ENCODE measurements at regions not wholly inside any gene's neighbourhood (a gene's known extent, or its start where the extent isn't known, plus 50 kb on each side); places are given as distances from the start of the nearest gene placed in this dataset.
"Not testable (repeated sequence)": the region's sequence is repeated elsewhere in the genome, so short reads cannot be mapped to it uniquely, and the experiment has no call there.

DNA sequence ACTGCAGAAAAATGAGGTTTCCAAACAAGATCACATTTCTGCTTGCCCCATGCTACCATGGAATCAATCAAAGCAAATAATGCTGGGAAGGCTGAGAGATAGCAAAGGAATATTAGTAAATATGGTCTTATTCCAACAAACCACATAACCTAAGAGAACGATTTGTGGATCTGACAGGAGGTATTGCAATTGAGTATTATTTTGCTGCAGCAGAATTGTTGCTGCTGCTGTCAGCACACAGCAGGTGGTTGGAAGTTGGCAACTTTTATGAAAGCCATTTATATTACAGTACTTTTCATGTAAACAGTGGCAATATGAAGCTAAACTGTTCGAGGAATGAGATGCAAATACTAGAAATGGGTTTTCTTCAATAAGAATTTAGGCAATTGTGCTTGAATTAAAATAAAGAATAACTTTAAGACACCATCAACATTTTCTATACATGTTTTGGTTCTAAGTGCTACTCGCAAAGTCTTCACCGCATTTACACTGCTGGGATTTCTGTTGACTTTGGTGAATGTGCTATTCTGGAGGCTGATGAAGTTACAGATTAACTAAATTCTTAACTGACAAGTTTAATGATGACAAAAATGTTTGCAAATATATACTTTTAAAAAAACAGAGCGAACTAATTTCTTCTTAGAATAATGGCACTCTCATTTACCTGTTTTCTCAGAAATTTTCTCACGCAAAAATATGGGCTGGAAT is 1285.7 kb downstream of the CNTNAP5 start:
- no peak for DNase-seq (ENCODE audit: extremely low read depth in 1 of 11, low read depth in 9 of 11, low spot score in 4 of 11)

DNA sequence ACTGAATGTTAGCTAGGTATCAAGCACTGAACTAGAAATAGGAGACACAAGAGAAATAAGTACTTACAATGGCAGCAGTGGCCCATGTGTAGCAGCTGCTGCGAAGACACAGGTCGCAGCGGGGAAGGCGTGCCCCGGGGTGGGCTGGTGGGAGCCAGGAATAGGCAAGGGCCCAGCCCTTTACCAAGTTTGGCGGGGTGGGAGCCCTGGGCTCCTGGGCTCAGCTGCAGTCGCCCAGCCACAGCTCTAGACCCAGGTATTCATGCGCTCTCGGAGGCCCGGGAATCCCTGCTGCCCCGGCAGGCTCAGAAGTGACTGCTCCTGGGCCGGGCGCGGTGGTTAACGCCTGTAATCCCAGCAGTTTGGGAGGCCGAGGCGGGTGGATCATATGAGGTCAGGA is 1287.3 kb downstream of the CNTNAP5 start:
- DNase-seq (ENCODE audit: extremely low read depth in 1 of 11, low read depth in 9 of 11, low spot score in 4 of 11) = no peak

DNA sequence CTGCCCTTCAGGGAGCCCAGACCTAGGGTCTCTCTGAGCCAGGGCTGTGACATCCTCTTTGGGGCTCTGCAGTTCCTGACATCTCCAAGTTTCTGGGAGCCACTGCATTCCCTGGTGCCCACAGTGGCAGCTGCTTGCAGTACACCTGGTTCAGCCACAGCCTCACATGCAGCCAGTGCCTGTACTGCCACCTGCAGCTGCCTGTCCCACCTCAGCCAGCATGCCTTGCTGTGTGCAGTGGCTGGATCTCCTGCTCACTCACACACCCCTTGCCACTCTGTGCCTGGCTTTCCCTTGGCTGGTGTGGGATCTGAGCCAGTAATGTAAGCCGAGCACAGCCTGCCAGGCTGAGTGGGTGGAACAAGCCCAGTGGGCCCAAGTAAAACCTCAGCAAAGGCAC is 1288.7 kb downstream of the CNTNAP5 start:
- DNase-seq (ENCODE audit: extremely low read depth in 1 of 11, low read depth in 9 of 11, low spot score in 4 of 11) = no peak

DNA sequence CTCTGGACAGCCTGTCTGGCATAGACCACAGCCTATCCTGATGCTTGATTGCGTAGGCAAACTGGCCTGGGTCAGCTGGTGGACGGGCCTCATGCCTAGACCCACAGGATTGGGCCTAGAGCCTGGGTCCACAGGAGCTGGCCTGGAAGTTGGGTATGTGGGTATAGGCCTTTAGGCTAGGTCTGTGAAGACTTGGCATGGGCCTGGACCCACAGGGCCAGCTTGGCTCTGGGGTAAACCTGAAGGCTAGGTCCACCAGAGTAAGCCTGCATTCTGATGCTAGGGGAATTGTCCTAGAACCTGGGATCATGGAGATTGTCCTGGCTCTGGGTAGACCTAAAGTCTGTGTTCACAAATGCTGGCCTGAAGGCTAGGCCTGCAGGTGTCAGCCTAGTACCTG is 1293.7 kb downstream of the CNTNAP5 start:
- DNase-seq (ENCODE audit: extremely low read depth in 1 of 11, low read depth in 9 of 11, low spot score in 4 of 11) = no peak

DNA sequence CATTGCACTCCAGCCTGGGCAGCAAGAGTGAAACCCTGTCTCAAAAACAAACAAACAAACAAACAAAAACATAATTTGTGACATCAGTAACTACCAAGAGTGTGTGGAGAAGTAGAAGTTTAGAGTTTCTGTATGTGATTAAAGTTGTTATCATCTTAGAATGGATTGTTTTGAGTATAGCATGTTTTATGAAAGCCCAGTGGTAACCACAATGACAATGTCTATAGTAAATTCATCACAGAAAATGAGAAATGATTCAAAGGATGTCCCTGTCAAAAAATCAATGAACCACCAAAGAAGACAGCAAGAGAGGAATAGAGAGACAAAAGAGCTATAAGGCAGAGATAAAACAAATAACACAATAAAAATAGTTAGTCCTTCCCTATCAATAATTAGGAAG is 1299.2 kb downstream of the CNTNAP5 start:
- no peak for DNase-seq (ENCODE audit: extremely low read depth in 1 of 11, low read depth in 9 of 11, low spot score in 4 of 11)

DNA sequence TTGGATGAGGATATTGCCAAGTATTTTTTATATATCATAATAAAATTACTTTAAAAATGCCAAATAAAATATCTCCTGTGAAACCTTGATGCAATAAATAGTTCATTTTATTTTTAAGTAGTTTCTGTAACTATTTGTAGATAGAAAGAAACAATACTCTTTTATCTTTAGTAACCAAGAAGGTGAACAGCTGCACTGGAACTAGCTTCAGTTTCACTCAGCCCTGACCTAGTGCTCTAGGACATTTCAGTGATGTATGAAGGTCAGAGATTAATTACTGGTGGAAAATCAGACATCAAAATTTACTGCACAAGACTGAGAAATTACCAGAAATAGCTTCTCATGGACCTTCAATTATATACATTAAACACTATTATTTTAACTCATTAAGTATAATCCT is 1305.0 kb downstream of the CNTNAP5 start:
- DNase-seq (ENCODE audit: extremely low read depth in 1 of 11, low read depth in 9 of 11, low spot score in 4 of 11) = no peak

DNA sequence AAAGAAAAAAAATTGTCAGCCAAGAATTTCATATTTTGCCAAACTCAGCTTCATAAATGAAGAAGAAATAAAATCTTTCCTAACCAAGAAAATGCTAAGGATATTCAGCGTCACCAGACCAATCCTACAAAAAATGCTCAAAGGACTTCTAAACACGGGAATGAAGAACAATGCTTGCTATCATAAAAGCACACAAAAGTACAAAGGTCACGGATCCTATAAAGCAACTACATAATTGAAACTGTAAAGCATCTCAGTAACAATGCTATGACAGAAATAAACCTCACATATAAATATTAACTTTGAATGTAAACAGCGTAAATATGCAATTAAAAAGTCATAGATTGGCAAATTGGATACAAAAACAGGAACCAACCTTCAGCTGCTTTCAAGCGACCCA is 1314.6 kb upstream of the GYPC start:
- no peak for DNase-seq (ENCODE audit: extremely low read depth in 1 of 11, low read depth in 9 of 11, low spot score in 4 of 11)

DNA sequence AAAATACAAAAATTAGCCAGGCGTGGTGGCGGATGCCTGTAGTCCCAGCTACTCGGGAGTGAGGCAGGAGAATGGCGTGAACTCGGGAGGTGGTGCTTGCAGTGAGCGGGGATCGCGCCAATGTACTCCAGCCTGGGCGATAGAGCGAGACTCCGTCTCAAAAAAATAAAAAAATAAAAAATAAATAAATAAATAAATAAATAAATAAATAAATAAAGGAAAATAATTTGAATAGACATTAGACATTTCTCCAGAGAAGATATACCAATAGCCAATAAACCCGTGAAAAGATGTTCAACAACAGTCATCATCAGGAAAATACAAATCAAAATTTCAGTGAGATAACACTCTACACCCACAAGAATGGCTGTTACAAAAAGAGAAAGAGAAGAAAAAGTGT is 1302.4 kb upstream of the GYPC start:
- not testable (repeated sequence) for DNase-seq (ENCODE audit: extremely low read depth in 1 of 11, low read depth in 9 of 11, low spot score in 4 of 11)

DNA sequence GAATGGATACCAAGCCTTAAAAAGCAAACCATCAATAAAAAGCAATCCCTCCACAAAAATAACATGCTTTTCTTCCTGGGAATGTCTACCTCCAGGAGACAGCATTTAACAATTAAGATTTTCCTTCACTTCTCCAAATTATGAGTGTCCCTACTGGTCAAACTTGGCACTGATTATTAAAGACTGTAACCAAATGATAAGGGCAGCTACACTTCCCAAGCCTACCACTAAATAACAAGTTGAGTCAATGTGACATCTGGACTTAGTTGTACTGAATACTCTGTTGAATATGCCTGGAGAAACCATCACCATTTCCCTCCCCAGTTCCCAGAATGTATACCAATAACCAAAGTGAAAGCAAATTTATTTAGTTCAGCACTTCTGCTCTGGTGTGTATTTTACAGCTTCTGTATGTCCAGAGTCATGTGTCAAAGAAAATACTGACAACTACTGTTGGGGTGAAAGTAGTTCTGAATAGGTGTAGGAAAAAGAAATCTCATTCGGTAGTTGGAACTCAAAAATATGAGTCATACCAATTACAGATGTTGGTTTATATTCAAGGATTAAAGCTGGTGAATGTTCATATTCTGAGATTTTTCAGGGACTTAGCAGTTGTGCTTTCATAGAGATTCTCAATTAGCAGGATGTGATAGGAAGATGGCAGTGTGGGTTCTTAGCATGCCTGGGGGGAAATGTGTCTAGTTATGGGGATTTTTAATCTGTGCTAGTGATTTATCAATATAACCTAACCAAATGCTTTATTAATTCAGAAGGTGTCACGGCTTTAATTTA is 1291.6 kb upstream of the GYPC start:
- DNase-seq (ENCODE audit: extremely low read depth in 1 of 11, low read depth in 9 of 11, low spot score in 4 of 11) = no peak

DNA sequence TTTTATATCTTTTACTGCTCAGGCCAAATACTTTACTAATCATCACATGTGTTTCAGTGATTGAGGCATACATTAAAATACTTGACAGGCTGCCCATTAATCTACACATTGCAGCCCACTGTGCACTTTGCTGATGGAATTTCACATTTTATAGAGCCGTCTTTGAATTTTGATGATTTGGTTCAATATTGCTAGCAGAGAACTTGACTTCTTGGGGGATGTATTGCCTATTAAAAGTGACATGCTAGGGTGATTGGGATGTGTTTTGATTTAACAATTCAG is 1291.0 kb upstream of the GYPC start:
- no peak for DNase-seq (ENCODE audit: extremely low read depth in 1 of 11, low read depth in 9 of 11, low spot score in 4 of 11)

DNA sequence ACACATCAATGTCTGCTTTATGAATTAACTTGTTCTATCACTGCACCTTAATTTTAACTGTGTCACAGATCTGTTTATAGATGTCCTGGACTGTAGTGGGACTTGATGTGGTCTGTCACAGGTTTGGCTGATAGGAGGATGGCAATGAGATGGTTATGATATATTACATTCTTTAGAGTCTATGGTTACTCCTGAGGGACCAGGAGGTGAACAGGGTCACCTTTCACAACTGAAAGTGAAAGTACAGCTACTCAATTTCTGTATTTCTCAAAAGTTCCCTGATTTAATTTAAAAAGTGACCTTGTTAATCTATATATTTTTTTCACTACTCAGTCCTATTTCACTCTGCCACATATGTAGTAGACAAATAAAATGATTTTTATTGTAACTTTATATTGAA is 1284.1 kb upstream of the GYPC start:
- DNase-seq (ENCODE audit: extremely low read depth in 1 of 11, low read depth in 9 of 11, low spot score in 4 of 11) = no peak

DNA sequence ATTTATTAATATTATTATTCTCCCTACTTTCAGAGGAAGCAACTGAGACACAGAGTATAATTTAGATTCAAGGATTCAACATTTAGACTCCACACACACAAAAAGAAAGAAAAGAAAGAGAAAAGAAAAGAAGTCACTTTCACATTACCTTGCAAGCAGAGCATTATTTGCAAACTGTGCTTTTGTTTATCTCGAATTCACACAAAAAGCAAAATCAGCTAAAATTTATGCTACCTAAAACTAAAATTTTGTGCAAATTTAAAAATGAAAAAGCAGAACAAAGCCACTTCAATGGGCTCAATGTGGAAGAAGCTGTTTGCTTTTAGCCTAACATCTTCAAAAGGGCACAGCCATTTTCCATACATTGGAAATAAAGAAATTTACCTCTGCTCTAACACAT is 1282.7 kb upstream of the GYPC start:
- no peak for DNase-seq (ENCODE audit: extremely low read depth in 1 of 11, low read depth in 9 of 11, low spot score in 4 of 11)

DNA sequence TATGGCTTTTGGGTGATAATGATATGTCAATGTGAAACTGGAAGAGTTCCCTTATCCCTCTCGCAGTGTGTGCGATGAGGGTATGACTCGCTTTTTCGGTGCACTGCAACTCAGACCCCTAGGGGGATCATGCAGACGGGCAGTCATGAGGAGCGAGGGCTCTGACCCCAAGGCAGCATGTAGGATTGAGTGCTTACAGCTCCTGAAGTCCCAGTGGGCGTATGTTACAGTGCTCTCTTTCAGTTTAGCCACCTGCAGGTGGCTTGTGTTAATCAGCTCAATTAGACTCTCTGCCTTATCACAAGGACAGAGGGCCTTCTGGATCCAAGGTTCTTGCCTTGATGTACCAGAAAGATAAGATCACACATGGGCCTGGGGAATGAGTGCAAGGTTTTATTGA is 1269.9 kb upstream of the GYPC start:
- DNase-seq (ENCODE audit: extremely low read depth in 1 of 11, low read depth in 9 of 11, low spot score in 4 of 11) = no peak

DNA sequence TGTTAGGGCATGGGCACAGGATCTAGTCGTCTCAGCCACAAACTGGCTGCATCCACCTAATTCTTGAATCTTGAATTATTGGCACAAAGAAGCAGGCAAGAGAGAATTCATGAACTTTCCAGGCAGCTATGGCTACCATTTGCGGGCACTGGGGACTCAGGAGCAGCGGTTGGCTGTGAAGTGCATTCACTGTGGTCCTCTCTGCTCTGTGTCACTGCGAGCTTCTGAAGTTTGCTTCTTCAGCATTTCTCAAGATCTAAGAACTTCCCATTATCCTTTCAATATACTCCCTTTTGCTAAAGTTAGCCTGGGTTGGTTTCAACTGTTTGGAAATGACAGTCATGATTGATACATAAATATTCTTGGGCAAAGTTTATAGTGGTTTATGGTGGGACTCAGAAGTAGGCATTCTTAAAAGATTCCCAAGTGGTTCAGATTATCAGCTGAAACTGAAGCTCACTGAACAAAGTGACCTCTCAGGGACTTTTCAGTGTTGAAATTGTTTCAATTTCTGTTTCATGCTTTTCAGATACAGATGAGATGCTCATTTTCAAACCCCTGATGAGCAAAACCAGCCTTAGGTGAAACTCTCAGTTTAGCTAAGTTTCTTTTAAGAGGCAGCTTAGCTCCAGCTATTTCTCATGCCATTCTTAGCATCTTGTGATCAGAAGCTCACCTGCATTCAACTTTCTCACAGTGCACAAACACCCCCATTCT is 1258.3 kb upstream of the GYPC start:
- no peak for DNase-seq (ENCODE audit: extremely low read depth in 1 of 11, low read depth in 9 of 11, low spot score in 4 of 11)

DNA sequence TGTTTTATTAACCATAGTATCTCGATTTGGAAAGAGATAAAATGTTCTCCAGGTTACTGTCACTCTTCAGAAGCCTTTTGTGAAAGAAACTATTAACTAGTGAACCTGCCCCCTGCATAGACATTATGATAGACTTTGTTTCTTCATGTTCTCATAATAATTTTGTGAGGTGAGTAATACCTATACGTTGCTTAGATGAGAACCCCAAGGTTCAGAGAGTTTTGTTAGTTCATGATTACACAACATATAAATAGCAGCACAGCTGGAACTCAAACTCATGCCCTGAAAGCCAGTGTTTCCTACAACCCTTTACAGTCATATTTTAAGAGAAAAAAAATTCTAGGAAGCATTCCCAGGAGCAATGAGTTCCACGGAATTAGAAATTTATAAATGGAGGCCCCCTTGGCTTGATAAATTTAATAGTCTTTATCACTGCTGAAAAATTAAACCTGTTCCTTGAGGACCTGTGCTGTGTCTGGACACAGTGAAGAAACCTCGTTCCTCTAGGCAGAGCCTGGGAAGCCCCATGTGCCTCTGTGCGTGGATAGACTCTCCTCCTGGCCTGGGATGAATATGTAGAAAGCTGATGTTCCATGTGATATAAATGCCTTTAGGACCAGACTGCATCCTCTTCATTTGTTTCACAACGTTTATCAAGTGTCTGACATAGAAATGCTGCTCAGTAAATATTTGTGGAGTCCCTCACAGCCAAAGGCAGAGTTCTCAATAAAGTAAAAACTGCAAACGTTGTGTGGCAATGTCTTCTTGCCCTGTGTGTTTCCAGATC is 1257.0 kb upstream of the GYPC start:
- DNase-seq (ENCODE audit: extremely low read depth in 1 of 11, low read depth in 9 of 11, low spot score in 4 of 11) = no peak

DNA sequence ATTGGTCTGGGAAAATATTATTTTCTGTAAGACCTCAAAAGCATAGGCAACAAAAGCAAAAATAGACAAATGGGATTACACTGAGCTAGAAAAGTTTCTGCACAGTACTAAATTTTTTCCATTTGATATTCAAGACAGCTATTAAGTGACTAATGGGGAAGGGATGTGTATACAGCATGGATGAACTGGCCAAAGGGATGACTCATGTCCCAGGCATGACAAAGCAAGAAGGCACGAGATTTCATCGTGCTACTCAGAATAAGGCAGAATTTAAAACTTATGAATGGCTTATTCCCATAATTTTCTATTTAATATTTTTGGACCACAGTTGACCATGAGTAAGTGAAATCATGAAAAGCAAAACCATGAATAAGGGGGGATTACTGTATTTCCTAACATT is 1250.1 kb upstream of the GYPC start:
- no peak for DNase-seq (ENCODE audit: extremely low read depth in 1 of 11, low read depth in 9 of 11, low spot score in 4 of 11)

DNA sequence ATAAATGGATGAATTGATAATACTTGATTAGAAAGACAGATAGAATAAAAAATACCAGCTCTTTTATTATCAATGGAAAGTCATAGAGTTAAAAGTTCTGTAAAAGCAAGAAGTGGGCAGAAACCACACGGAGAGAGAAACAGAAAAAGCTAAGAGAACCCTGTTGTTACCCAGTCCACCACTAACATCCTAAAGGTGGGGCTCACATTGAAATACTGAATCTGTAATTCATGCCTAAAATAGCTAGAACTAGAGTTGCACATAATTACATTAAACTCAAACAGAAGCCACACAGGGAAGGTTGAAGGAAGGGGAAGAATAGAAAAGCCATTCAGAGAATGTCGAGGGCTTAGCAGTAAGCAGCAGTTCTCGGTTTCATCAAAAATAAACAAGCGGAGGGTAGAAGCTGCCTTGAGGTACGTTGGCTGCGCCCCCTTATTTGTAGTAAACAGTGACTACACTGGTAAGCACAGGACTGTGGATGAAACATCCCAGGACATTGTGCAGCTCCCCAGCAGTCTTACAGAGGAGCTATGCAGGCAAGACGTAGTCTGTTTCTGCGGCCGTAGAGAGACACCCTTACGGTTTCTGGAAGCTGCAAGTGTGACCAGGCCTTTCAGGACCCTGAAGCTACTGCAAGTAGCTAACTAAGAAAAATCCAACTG is 1247.0 kb upstream of the GYPC start:
- no peak for DNase-seq (ENCODE audit: extremely low read depth in 1 of 11, low read depth in 9 of 11, low spot score in 4 of 11)

DNA sequence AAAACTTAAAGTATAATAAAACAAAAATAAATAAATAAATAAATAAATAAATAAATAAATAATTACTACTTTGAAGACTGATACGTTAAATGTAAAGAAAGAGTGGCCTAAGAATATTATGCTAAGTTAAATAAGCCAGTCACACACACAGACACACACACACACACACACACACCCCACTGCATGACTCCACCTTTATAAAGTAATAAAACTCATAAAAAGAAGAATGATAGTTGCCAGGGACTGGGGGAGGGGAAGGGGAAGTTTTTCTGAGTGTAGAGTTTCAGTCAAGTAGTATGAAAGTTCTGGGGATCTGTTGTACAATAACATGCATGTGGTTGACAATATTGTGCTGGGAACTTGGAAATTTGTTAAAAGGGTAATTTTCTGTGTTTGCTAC is 1237.5 kb upstream of the GYPC start:
- no peak for DNase-seq (ENCODE audit: extremely low read depth in 1 of 11, low read depth in 9 of 11, low spot score in 4 of 11)

DNA sequence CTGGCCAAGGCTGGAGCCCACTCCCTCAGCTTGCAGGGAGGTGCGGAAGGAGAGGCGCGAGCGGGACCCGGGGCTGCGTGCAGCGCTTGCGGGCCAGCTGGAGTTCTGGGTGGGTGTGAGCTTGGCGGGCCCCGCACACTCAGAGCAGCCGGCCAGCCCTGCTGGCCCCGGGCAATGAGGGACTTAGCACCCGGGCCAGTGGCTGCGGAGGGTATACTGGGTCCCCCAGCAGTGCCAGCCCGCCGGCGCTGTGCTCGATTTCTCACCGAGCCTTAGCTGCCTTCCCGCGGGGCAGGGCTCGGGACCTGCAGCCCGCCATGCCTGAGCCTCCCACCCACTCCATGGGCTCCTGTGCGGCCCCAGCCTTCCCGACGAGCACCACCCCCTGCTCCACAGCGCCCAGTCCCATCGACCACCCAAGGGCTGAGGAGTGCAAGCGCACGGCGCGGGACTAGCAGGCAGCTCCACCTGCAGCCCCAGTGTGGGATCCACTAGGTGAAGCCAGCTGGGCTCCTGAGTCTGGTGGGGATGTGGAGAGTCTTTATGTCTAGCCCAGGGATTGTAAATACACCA is 1233.7 kb upstream of the GYPC start:
- not testable (repeated sequence) for DNase-seq (ENCODE audit: extremely low read depth in 1 of 11, low read depth in 9 of 11, low spot score in 4 of 11)
